NCI-H1694 (cell line): ENCODE measurements at regions not wholly inside any gene's neighbourhood (a gene's known extent, or its start where the extent isn't known, plus 50 kb on each side); places are given as distances from the start of the nearest gene placed in this dataset.

ENCODE experiments used
- DNase-seq: peaks from one replicate; lab custom pipeline; 2025; lab: John Stamatoyannopoulos, UW

- no peak for DNase-seq
These were observed 65.2 kb upstream of the PDZRN4 start for GRCh38 chr12:41122894-41123293.

GRCh38 chr12:41123871-41124270 is 64.2 kb upstream of the PDZRN4 start:
- peak; percentile 7 for DNase-seq
